ENCODE measurements at regions not wholly inside any gene's neighbourhood (a gene's known extent, or its start where the extent isn't known, plus 50 kb on each side); places are given as distances from the start of the nearest gene placed in this dataset.
"Not testable (repeated sequence)": the region's sequence is repeated elsewhere in the genome, so short reads cannot be mapped to it uniquely, and the experiment has no call there.

DNA sequence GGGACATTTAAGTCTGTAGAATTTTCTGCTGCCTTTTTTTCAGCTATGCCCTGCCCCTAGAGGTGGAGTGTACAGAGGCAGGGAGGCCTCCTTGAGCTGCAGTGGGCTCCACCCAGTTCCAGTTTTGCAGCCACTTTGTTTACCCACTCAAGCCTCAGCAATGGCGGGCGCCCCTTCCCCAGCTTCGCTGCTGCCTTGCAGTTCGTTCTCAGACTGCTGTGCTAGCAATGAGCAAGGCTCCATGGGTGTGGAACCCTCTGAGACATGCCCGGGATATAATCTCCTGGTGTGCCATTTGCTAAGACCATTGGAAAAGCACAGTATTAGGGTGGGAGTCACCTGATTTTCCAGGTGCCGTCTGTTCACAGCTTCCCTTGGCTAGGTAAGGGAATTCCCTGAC is 68.0 kb upstream of the SEMA3E start:
- DNase-seq = not testable (repeated sequence)

DNA sequence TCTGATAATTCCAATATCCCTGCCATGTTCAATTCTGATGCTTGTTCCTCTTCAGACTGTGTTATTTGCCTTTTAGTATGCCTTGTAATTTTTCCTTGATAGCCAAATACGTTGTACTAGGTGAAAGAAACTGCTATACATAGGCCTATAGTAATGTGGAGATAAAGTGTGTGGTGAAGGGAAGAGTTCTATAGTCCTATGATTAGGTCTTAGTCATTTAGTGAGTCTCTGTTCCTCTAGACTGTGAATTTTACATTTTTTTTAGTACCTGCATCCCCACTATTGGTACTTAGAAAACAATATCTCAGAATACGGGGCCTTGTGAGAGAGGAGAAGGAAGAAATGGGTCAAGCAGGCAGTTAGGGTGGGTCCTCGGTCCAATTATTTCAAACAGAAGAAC is 59.6 kb upstream of the SEMA3E start:
- no peak for DNase-seq

DNA sequence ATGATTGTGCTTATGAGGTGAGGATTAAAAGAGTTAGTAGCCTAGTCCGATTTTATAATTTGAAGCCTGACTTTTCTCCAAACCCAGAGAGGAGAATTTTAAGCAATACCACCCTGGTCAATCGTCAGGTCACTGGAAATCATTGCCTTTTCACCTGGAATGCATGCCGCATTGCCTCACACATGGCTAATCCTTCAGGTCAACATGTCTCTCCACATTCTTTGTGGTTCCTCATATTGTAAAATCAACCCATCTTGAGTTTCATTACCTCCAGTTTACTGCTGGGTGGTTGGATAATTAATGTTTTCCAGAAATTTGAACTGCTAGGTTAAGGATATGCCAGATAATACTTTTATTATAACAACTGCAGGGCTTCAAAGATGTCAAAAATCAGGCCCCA is 55.6 kb upstream of the SEMA3E start:
- DNase-seq = no peak

DNA sequence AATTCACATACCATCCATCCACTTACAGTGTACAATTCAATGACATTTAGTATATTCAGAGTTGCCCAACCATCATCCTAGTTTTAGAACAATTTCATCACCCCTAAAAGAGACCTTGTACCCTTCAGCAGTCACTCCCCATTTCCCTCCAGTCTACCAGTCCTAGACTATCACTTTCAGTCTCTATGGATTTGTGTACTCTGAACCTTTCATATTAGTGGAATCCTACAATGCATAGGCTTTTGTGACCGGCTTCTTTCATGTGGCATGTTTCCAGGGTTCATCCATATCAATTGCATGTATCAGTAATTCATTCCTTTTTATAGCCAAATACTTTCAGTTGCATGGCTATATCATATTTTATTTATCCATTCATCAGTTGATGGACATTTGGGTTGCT is 53.5 kb upstream of the SEMA3E start:
- DNase-seq = no peak

DNA sequence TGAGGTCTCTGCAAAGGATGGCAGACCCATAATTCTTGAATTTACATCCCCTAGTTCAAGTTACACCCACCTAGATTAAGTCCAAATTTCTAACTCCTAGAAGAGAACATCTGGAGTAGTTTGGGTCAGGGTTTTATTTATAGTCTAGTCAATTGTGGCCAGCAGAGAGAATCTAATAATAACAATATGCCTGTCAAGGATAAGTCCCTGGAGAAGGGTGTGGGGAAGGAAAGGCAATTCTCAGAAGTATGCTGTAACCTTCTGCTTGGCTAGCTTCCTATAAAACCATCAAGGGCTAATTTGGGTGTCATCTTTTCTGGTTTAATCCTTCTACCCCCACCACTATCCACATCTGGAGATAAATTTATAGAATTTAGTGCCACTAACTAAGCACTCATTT is 52.8 kb upstream of the SEMA3E start:
- no peak for DNase-seq

All from NCI-H1105 (cell line).